ENCODE measurements at regions not wholly inside any gene's neighbourhood (a gene's known extent, or its start where the extent isn't known, plus 50 kb on each side); places are given as distances from the start of the nearest gene placed in this dataset.

DNA sequence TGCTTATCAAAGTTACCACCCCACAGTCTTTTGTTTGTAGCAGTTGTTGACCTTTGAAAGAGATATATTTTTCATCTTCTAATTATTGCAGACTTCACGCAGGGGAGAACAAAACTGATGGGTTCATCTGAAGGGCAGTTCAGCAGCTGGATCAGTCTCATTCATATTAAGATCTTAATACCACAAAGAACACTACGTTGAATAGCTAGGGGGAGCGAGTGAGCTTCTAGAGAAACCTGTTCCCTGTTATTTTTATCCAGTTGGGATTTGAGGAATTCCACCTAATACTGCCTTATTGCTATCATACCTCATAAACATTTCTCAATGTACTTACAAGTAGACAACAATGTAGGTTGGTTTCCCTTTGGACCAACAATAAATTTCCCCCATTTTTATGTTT is 306.1 kb upstream of the KIF2B start:
- TF ChIP-seq, protein P1, sequence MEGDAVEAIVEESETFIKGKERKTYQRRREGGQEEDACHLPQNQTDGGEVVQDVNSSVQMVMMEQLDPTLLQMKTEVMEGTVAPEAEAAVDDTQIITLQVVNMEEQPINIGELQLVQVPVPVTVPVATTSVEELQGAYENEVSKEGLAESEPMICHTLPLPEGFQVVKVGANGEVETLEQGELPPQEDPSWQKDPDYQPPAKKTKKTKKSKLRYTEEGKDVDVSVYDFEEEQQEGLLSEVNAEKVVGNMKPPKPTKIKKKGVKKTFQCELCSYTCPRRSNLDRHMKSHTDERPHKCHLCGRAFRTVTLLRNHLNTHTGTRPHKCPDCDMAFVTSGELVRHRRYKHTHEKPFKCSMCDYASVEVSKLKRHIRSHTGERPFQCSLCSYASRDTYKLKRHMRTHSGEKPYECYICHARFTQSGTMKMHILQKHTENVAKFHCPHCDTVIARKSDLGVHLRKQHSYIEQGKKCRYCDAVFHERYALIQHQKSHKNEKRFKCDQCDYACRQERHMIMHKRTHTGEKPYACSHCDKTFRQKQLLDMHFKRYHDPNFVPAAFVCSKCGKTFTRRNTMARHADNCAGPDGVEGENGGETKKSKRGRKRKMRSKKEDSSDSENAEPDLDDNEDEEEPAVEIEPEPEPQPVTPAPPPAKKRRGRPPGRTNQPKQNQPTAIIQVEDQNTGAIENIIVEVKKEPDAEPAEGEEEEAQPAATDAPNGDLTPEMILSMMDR (IDR thresholded peaks at IDR 0.05): no peak
- no peak for TF ChIP-seq POLR2A (IDR thresholded peaks at IDR 0.05)

All from thyroid gland (tissue), 4 donors.